ENCODE measurements at regions not wholly inside any gene's neighbourhood (a gene's known extent, or its start where the extent isn't known, plus 50 kb on each side); places are given as distances from the start of the nearest gene placed in this dataset.

GRCh38 chr3:31157893-31158620 lies 263.6 kb upstream of the GADL1 start:
- Histone ChIP-seq H3K4me1 (ENCODE audit: control insufficient read depth in 1 of 2, insufficient read depth in 2 of 2, low read length in 2 of 2) (peaks cover 0 to 4% of the 10 kb centered on the region in 2 experiments), H4K12ac (ENCODE audit: low read depth, low read length) (peak overlapping the region; percentile 72), H3K14ac (ENCODE audit: low read length) (no peak overlapping the region), H3K9ac (ENCODE audit: low read length) (no peak overlapping the region), H3K18ac (ENCODE audit: low read length) (no peak overlapping the region), H3K27me3 (ENCODE audit: insufficient read depth, low read length) (no peaks in the 10 kb centered on the region), H4K8ac (ENCODE audit: low read depth, low read length) (no peak overlapping the region), H3K36me3 (ENCODE audit: control insufficient read depth in 1 of 2, insufficient read depth in 2 of 2, low read length in 2 of 2) (no peaks in the 10 kb centered on the region), H4K91ac (ENCODE audit: low read depth, low read length) (no peak overlapping the region), H3K4ac (ENCODE audit: low read depth, low read length) (no peak overlapping the region), H3K79me2 (ENCODE audit: control insufficient read depth, insufficient read depth, low read length, poor library complexity) (peaks cover 2% of the 10 kb centered on the region), H3K23ac (ENCODE audit: low read length) (no peak overlapping the region), H3K27ac (ENCODE audit: low read depth, low read length) (no peak overlapping the region), H3K79me1 (ENCODE audit: low read length) (peaks cover 2% of the 10 kb centered on the region), H2BK120ac (ENCODE audit: insufficient read depth, low read length, poor library complexity) (no peak overlapping the region), H3K4me3 (ENCODE audit: low read depth, low read length) (no peak overlapping the region), H2BK5ac (ENCODE audit: low read depth, low read length, poor library complexity) (no peak overlapping the region), H2AK5ac (ENCODE audit: low read length) (no peak overlapping the region), H3K9me3 (ENCODE audit: insufficient read depth, low read depth, low read length) (no peaks in the 10 kb centered on the region), H2BK12ac (ENCODE audit: low read length) (no peak overlapping the region), H3K4me2 (ENCODE audit: low read length) (no peak overlapping the region), H2AFZ (ENCODE audit: insufficient read depth, low read length, poor library complexity) (no peak overlapping the region)
- peak; percentile 5 to 60 for DNase-seq
- WGBS (ENCODE audit: extremely low coverage, insufficient coverage, insufficient read length) = no CpG with 5 or more reads among the region's 3 CpGs

- Histone ChIP-seq H3K36me3 (ENCODE audit: control insufficient read depth in 1 of 2, insufficient read depth in 2 of 2, low read length in 2 of 2) (no peaks in the 10 kb centered on the region), H3K4ac (ENCODE audit: low read depth, low read length) (no peak overlapping the region)
- no CpG with 5 or more reads among the region's 4 CpGs for WGBS (ENCODE audit: extremely low coverage, insufficient coverage, insufficient read length)
Observed at GRCh38 chr3:31159331-31160039, 265.0 kb upstream of the GADL1 start.

GRCh38 chr3:31161889-31162288 lies 267.4 kb upstream of the GADL1 start:
- no peak overlapping the region for H3K4me3 ChIP-seq (ENCODE audit: low read depth, low read length)
- H3K36me3 ChIP-seq (ENCODE audit: control insufficient read depth in 1 of 2, insufficient read depth in 2 of 2, low read length in 2 of 2) = no peaks in the 10 kb centered on the region
- no peaks in the 10 kb centered on the region for H3K27me3 ChIP-seq (ENCODE audit: insufficient read depth, low read length)
- no peak overlapping the region for H3K23ac ChIP-seq (ENCODE audit: low read length)
- H4K91ac ChIP-seq (ENCODE audit: low read depth, low read length) = no peak overlapping the region
- H3K4ac ChIP-seq (ENCODE audit: low read depth, low read length) = no peak overlapping the region
- H2BK5ac ChIP-seq (ENCODE audit: low read depth, low read length, poor library complexity) = no peak overlapping the region
- peaks cover 2 to 7% of the 10 kb centered on the region in 2 experiments for H3K4me1 ChIP-seq (ENCODE audit: control insufficient read depth in 1 of 2, insufficient read depth in 2 of 2, low read length in 2 of 2)
- no peak overlapping the region for H2AK5ac ChIP-seq (ENCODE audit: low read length)
- no peak for DNase-seq
- H2BK12ac ChIP-seq (ENCODE audit: low read length) = no peak overlapping the region
- no peak overlapping the region for H3K14ac ChIP-seq (ENCODE audit: low read length)
- H3K18ac ChIP-seq (ENCODE audit: low read length) = no peak overlapping the region
- peaks cover 10% of the 10 kb centered on the region for H3K79me1 ChIP-seq (ENCODE audit: low read length)
- no peak overlapping the region for H3K4me2 ChIP-seq (ENCODE audit: low read length)
- H3K27ac ChIP-seq (ENCODE audit: low read depth, low read length) = no peak overlapping the region
- H2BK120ac ChIP-seq (ENCODE audit: insufficient read depth, low read length, poor library complexity) = no peak overlapping the region
- no peak overlapping the region for H4K12ac ChIP-seq (ENCODE audit: low read depth, low read length)
- H3K9ac ChIP-seq (ENCODE audit: low read length) = no peak overlapping the region
- no peak overlapping the region for H4K8ac ChIP-seq (ENCODE audit: low read depth, low read length)
- H2AFZ ChIP-seq (ENCODE audit: insufficient read depth, low read length, poor library complexity) = no peak overlapping the region
- H3K9me3 ChIP-seq (ENCODE audit: insufficient read depth, low read depth, low read length) = no peaks in the 10 kb centered on the region
- H3K79me2 ChIP-seq (ENCODE audit: control insufficient read depth, insufficient read depth, low read length, poor library complexity) = no peaks in the 10 kb centered on the region

More at GRCh38 chr3:31159331-31160039, 265.0 kb upstream of the GADL1 start:
- no peak overlapping the region for H3K18ac ChIP-seq (ENCODE audit: low read length)
- no peak for DNase-seq
- H3K4me3 ChIP-seq (ENCODE audit: low read depth, low read length) = no peak overlapping the region
- no peak overlapping the region for H2BK120ac ChIP-seq (ENCODE audit: insufficient read depth, low read length, poor library complexity)
- H3K9ac ChIP-seq (ENCODE audit: low read length) = no peak overlapping the region
- no peak overlapping the region for H2BK12ac ChIP-seq (ENCODE audit: low read length)
- H3K23ac ChIP-seq (ENCODE audit: low read length) = no peak overlapping the region
- H2AFZ ChIP-seq (ENCODE audit: insufficient read depth, low read length, poor library complexity) = no peak overlapping the region
- peaks cover 4% of the 10 kb centered on the region for H3K79me1 ChIP-seq (ENCODE audit: low read length)
- H2AK5ac ChIP-seq (ENCODE audit: low read length) = no peak overlapping the region
- H3K79me2 ChIP-seq (ENCODE audit: control insufficient read depth, insufficient read depth, low read length, poor library complexity) = peaks cover 2% of the 10 kb centered on the region
- H4K8ac ChIP-seq (ENCODE audit: low read depth, low read length) = no peak overlapping the region
- H4K91ac ChIP-seq (ENCODE audit: low read depth, low read length) = peak overlapping the region; percentile 43
- H3K27ac ChIP-seq (ENCODE audit: low read depth, low read length) = no peak overlapping the region
- H3K9me3 ChIP-seq (ENCODE audit: insufficient read depth, low read depth, low read length) = no peaks in the 10 kb centered on the region
- no peak overlapping the region for H4K12ac ChIP-seq (ENCODE audit: low read depth, low read length)
- no peaks in the 10 kb centered on the region for H3K27me3 ChIP-seq (ENCODE audit: insufficient read depth, low read length)
- no peak overlapping the region for H2BK5ac ChIP-seq (ENCODE audit: low read depth, low read length, poor library complexity)
- no peak overlapping the region for H3K14ac ChIP-seq (ENCODE audit: low read length)
- peaks cover 0 to 4% of the 10 kb centered on the region in 2 experiments for H3K4me1 ChIP-seq (ENCODE audit: control insufficient read depth in 1 of 2, insufficient read depth in 2 of 2, low read length in 2 of 2)
- no peak overlapping the region for H3K4me2 ChIP-seq (ENCODE audit: low read length)

- Histone ChIP-seq H2BK120ac (ENCODE audit: insufficient read depth, low read length, poor library complexity) (peak overlapping the region; percentile 66), H3K9ac (ENCODE audit: low read length) (no peak overlapping the region), H3K79me2 (ENCODE audit: control insufficient read depth, insufficient read depth, low read length, poor library complexity) (no peaks in the 10 kb centered on the region), H3K79me1 (ENCODE audit: low read length) (peaks cover 8% of the 10 kb centered on the region), H3K23ac (ENCODE audit: low read length) (no peak overlapping the region), H2BK5ac (ENCODE audit: low read depth, low read length, poor library complexity) (no peak overlapping the region), H2BK12ac (ENCODE audit: low read length) (no peak overlapping the region), H3K36me3 (ENCODE audit: control insufficient read depth in 1 of 2, insufficient read depth in 2 of 2, low read length in 2 of 2) (no peaks in the 10 kb centered on the region), H3K9me3 (ENCODE audit: insufficient read depth, low read depth, low read length) (no peaks in the 10 kb centered on the region), H3K18ac (ENCODE audit: low read length) (no peak overlapping the region), H3K4ac (ENCODE audit: low read depth, low read length) (no peak overlapping the region), H2AFZ (ENCODE audit: insufficient read depth, low read length, poor library complexity) (no peak overlapping the region), H3K14ac (ENCODE audit: low read length) (no peak overlapping the region), H3K4me3 (ENCODE audit: low read depth, low read length) (no peak overlapping the region), H3K4me2 (ENCODE audit: low read length) (no peak overlapping the region), H3K27ac (ENCODE audit: low read depth, low read length) (no peak overlapping the region), H2AK5ac (ENCODE audit: low read length) (no peak overlapping the region), H3K27me3 (ENCODE audit: insufficient read depth, low read length) (no peaks in the 10 kb centered on the region), H4K12ac (ENCODE audit: low read depth, low read length) (no peak overlapping the region), H4K91ac (ENCODE audit: low read depth, low read length) (no peak overlapping the region), H4K8ac (ENCODE audit: low read depth, low read length) (no peak overlapping the region), H3K4me1 (ENCODE audit: control insufficient read depth in 1 of 2, insufficient read depth in 2 of 2, low read length in 2 of 2) (peaks cover 2 to 8% of the 10 kb centered on the region in 2 experiments)
- WGBS (ENCODE audit: extremely low coverage, insufficient coverage, insufficient read length) = no CpG with 5 or more reads among the region's 2 CpGs
- DNase-seq = no peak
Observed at GRCh38 chr3:31164381-31164780, 269.9 kb upstream of the GADL1 start.

Data from trophoblast cell (in vitro differentiated cells and primary cell).